Caco-2 (cell line): ENCODE measurements at regions not wholly inside any gene's neighbourhood (a gene's known extent, or its start where the extent isn't known, plus 50 kb on each side); places are given as distances from the start of the nearest gene placed in this dataset.
"Not testable (repeated sequence)": the region's sequence is repeated elsewhere in the genome, so short reads cannot be mapped to it uniquely, and the experiment has no call there.

Experiments
- BruUV-seq: library from RNA; stranded (reverse); fragments of 400-500 nt; replicated peaks from 2 replicates; lab custom pipeline; 2021; lab: Mats Ljungman, UMichigan
- CTCF ChIA-PET: fragments of 300-600 bp; sonication (Branson Sonifier 250); formaldehyde crosslinking; loops from one replicate; lab custom pipeline; 2022; ENCODE audit warnings: antibody characterized with exemption; lab: Charles Lee
- POLR2A ChIA-PET: fragments of 300-600 bp; sonication (Branson Sonifier 250); formaldehyde crosslinking; loops from one replicate; lab custom pipeline; 2022; ENCODE audit warnings: antibody characterized with exemption; lab: Charles Lee
- DNase-seq, 2 experiments: peaks; one replicate each; pipeline versions ENCODE4 v3.0.0 to v3.0.0-alpha.2; 2020 to 2022
- H3K27me3 ChIP-seq: replicated peaks from 2 replicates; pipeline ENCODE4 v1.6.0; 2011; ENCODE audit warnings: low read length; ENCODE audit not compliant: control insufficient read depth, insufficient read depth
- H3K36me3 ChIP-seq: 2 replicates; pipeline ENCODE4 v1.5.1; 2011; ENCODE audit warnings: low read length; ENCODE audit not compliant: control insufficient read depth, insufficient read depth
- H3K4me1 ChIP-seq: fragments of 250-450 bp; sonication (Bioruptor Pico); 2 replicates; pipeline ENCODE4 v1.5.1; 2020; ENCODE audit warnings: mild to moderate bottlenecking
- H3K4me3 ChIP-seq: 2 replicates; pipeline ENCODE4 v1.5.1; 2011; ENCODE audit warnings: low read depth, mild to moderate bottlenecking, control low read depth, low read length
- H3K9me3 ChIP-seq: fragments of 250-450 bp; sonication (Bioruptor Pico); 2 replicates; pipeline ENCODE4 v1.5.1; 2020; ENCODE audit warnings: mild to moderate bottlenecking, moderate library complexity
- H3K27ac Mint-ChIP-seq: one replicate; pipeline ENCODE4 v1.8.0; 2022; ENCODE audit warnings: mixed read lengths; ENCODE audit not compliant: unreplicated experiment
- H3K27me3 Mint-ChIP-seq: one replicate; pipeline ENCODE4 v1.8.0; 2022; ENCODE audit warnings: mixed read lengths; ENCODE audit not compliant: insufficient read depth, unreplicated experiment
- H3K36me3 Mint-ChIP-seq: one replicate; pipeline ENCODE4 v1.8.0; 2022; ENCODE audit warnings: mild to moderate bottlenecking, mixed read lengths; ENCODE audit not compliant: insufficient read depth, unreplicated experiment
- H3K4me1 Mint-ChIP-seq: one replicate; pipeline ENCODE4 v1.8.0; 2022; ENCODE audit warnings: low read depth, mixed read lengths; ENCODE audit not compliant: unreplicated experiment
- H3K4me3 Mint-ChIP-seq: one replicate; pipeline ENCODE4 v1.8.0; 2022; ENCODE audit warnings: mild to moderate bottlenecking, moderate library complexity, mixed read lengths; ENCODE audit not compliant: unreplicated experiment
- H3K9me3 Mint-ChIP-seq: one replicate; pipeline ENCODE4 v1.8.0; 2022; ENCODE audit warnings: mixed read lengths; ENCODE audit not compliant: unreplicated experiment
- intact Hi-C: fragments of 100-400 bp; cut with micrococcal nuclease; formaldehyde crosslinking; loops from one replicate; pipeline ENCODE4 v1.10.0; 2022; ENCODE audit not compliant: unreplicated experiment
- TF ChIP-seq, protein P1 (sequence below), 2 experiments: fragments of 200-600 bp in 1 of 2; IDR thresholded peaks; 1 replicate in 1 of 2; 2 replicates in 1 of 2; pipeline versions ENCODE4 v1.5.1 to v1.8.0; 2011 to 2022; ENCODE audit warnings: antibody characterized with exemption in 1 of 2, control low read depth in 1 of 2, inconsistent platforms in 1 of 2, low read depth in 1 of 2, low read length in 1 of 2, mild to moderate bottlenecking in 1 of 2, moderate library complexity in 1 of 2; ENCODE audit not compliant: insufficient read depth in 1 of 2, severe bottlenecking in 1 of 2, unreplicated experiment in 1 of 2

DNA sequence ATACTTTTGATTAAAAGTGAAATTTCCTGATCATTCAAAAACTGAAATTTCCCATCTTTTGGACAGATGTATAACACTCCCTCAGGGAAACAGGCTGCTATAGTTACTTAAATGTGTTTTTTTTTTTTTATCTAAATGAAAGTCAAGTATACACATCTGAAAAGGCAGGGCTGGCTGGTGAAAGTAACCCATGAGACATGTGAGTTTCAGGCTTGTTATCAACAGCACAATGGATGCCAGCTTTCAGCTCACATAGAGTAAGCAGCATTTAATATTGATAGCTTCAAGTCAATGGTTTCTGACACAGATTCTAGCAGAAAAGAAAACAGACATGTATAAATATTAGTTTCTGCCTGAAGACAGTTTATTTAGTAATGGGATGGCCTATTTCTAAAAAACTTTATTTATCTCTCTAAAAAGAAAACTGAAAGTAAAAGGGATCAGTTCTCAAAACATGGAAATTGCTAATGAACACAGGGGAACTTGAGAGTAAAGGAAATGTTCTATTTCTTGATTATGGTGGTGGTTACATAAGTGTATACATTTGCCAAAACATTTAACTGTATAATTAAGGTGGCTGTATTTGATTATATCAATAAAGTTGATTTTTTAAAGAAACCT is 89.7 kb upstream of the CMC1 start:
- TF ChIP-seq, protein P1, sequence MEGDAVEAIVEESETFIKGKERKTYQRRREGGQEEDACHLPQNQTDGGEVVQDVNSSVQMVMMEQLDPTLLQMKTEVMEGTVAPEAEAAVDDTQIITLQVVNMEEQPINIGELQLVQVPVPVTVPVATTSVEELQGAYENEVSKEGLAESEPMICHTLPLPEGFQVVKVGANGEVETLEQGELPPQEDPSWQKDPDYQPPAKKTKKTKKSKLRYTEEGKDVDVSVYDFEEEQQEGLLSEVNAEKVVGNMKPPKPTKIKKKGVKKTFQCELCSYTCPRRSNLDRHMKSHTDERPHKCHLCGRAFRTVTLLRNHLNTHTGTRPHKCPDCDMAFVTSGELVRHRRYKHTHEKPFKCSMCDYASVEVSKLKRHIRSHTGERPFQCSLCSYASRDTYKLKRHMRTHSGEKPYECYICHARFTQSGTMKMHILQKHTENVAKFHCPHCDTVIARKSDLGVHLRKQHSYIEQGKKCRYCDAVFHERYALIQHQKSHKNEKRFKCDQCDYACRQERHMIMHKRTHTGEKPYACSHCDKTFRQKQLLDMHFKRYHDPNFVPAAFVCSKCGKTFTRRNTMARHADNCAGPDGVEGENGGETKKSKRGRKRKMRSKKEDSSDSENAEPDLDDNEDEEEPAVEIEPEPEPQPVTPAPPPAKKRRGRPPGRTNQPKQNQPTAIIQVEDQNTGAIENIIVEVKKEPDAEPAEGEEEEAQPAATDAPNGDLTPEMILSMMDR (IDR thresholded peaks at IDR 0.05; ENCODE audit: insufficient read depth in 1 of 2, low read depth in 1 of 2, low read length in 1 of 2, severe bottlenecking in 1 of 2, unreplicated experiment in 1 of 2) = no peak
- BruUV-seq = no TSS peak
- CTCF ChIA-PET = no interaction called here

DNA sequence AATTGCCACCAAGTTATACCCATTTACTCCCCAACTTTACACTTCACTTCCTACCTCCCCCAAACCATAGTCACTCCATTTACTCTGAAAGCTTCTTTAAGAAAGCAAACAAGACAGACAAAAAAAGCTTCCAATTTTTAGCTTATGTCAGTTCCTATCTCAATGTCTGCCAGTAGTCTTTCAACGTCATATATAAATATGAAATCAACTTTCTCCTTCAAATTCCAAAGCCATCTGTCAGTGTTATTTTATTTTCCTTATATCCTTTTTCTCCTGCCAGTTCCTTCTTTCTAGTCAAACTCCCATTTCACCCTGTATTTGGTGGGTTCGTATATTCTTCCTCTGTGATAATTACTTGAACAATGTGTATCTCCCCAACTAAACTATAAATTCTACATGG is 85.8 kb upstream of the CMC1 start:
- Histone ChIP-seq H3K27me3 (no peaks in the 10 kb centered on the region), H3K4me3 (no peak overlapping the region), H3K4me1 (no peaks in the 10 kb centered on the region), H3K9me3 (peaks cover 10% of the 10 kb centered on the region; the same call in 1 of the 2 replicates), H3K36me3 (no peaks in the 10 kb centered on the region)
- TF ChIP-seq, protein P1 (IDR thresholded peaks at IDR 0.05; ENCODE audit: insufficient read depth in 1 of 2, low read depth in 1 of 2, low read length in 1 of 2, severe bottlenecking in 1 of 2, unreplicated experiment in 1 of 2) = no peak
- no peak overlapping the region for H3K4me3 Mint-ChIP-seq
- ChIA-PET CTCF (no interaction called here), POLR2A (no interaction called here)
- no TSS peak for BruUV-seq
- peaks cover 10% of the 10 kb centered on the region for H3K9me3 Mint-ChIP-seq
- H3K4me1 Mint-ChIP-seq = no peaks in the 10 kb centered on the region
- H3K27ac Mint-ChIP-seq = no peak overlapping the region
- no peaks in the 10 kb centered on the region for H3K27me3 Mint-ChIP-seq
- DNase-seq = no peak
- no peaks in the 10 kb centered on the region for H3K36me3 Mint-ChIP-seq
- intact Hi-C loops = no loop called here

More for the DNA sequence above, 89.7 kb upstream of the CMC1 start:
- DNase-seq = no peak
- Mint-ChIP-seq H3K4me1 (no peaks in the 10 kb centered on the region), H3K36me3 (no peaks in the 10 kb centered on the region), H3K4me3 (no peak overlapping the region), H3K27ac (no peak overlapping the region), H3K27me3 (no peaks in the 10 kb centered on the region), H3K9me3 (no peaks in the 10 kb centered on the region)
- H3K27me3 ChIP-seq = no peaks in the 10 kb centered on the region
- 0 out of 2 replicates have a peak, but pooled peaks cover 3% of the 10 kb centered on the region for H3K9me3 ChIP-seq
- no peaks in the 10 kb centered on the region for H3K36me3 ChIP-seq
- H3K4me3 ChIP-seq = no peak overlapping the region
- intact Hi-C loops = no loop called here
- POLR2A ChIA-PET = no interaction called here
- no peaks in the 10 kb centered on the region for H3K4me1 ChIP-seq

DNA sequence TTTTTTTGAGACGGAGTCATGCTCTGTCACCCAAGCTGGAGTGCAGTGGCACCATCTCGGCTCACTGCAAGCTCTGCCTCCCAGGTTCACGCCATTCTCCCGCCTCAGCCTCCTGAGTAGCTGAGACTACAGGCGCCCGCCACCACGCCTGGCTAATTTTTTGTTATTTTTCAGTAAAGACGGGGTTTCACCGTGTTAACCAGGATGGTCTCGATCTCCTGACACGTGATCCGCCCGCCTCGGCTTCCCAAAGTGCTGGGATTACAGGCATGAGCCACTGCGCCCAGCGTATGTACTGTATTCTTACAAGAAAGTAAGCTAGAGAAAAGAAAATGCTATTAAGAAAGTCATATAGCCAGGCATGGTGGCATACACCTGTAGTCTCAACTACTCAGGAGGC is 84.8 kb upstream of the CMC1 start:
- H3K27ac Mint-ChIP-seq, H3K27me3 Mint-ChIP-seq, POLR2A ChIA-PET, BruUV-seq, H3K36me3 ChIP-seq, H3K27me3 ChIP-seq, H3K36me3 Mint-ChIP-seq, H3K4me3 Mint-ChIP-seq, H3K9me3 Mint-ChIP-seq, intact Hi-C loops, CTCF ChIA-PET, H3K4me1 Mint-ChIP-seq, H3K4me1 ChIP-seq, DNase-seq, H3K4me3 ChIP-seq: not testable (repeated sequence)
- peaks cover 10% of the 10 kb centered on the region; the same call in 1 of the 2 replicates for H3K9me3 ChIP-seq
